ENCODE measurements at regions not wholly inside any gene's neighbourhood (a gene's known extent, or its start where the extent isn't known, plus 50 kb on each side); places are given as distances from the start of the nearest gene placed in this dataset.

DNA sequence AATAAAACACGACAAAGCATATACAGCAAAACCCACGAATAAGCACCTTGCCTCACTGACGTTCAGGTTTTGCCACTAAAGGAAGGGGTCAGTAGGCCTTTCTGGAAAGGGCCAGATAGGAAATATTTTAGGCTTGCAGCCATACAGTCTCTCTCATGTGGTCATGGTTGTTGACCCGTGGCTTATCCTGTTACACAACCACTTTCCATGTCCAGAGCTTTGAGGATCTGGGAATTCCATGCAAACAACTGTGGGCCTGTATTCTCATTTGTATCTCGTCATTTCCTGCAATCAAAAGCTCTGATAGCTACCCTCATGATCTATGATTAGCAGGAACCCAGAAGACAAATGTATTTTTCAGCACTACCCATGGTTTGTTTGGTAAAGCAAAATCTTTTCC lies 108.3 kb downstream of the DRD1 start:
- TF ChIP-seq, protein P1, sequence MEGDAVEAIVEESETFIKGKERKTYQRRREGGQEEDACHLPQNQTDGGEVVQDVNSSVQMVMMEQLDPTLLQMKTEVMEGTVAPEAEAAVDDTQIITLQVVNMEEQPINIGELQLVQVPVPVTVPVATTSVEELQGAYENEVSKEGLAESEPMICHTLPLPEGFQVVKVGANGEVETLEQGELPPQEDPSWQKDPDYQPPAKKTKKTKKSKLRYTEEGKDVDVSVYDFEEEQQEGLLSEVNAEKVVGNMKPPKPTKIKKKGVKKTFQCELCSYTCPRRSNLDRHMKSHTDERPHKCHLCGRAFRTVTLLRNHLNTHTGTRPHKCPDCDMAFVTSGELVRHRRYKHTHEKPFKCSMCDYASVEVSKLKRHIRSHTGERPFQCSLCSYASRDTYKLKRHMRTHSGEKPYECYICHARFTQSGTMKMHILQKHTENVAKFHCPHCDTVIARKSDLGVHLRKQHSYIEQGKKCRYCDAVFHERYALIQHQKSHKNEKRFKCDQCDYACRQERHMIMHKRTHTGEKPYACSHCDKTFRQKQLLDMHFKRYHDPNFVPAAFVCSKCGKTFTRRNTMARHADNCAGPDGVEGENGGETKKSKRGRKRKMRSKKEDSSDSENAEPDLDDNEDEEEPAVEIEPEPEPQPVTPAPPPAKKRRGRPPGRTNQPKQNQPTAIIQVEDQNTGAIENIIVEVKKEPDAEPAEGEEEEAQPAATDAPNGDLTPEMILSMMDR (IDR thresholded peaks at IDR 0.05), result no peak
- TF ChIP-seq POLR2A (IDR thresholded peaks at IDR 0.05), result no peak

Data from Peyer's patch (tissue), 4 donors.